AG08396 (cell line): ENCODE measurements at regions not wholly inside any gene's neighbourhood (a gene's known extent, or its start where the extent isn't known, plus 50 kb on each side); places are given as distances from the start of the nearest gene placed in this dataset.
"Not testable (repeated sequence)": the region's sequence is repeated elsewhere in the genome, so short reads cannot be mapped to it uniquely, and the experiment has no call there.

ENCODE experiments used
- DNase-seq: peaks from one replicate; pipeline ENCODE4 v3.0.0; 2012; ENCODE audit warnings: low spot score, mixed read lengths

GRCh38 chrX:129361576-129361975 is 161.7 kb downstream of the SMARCA1 start:
- no peak for DNase-seq

GRCh38 chrX:129360175-129360574 is 163.1 kb downstream of the SMARCA1 start:
- peak; percentile 32 for DNase-seq

DNA sequence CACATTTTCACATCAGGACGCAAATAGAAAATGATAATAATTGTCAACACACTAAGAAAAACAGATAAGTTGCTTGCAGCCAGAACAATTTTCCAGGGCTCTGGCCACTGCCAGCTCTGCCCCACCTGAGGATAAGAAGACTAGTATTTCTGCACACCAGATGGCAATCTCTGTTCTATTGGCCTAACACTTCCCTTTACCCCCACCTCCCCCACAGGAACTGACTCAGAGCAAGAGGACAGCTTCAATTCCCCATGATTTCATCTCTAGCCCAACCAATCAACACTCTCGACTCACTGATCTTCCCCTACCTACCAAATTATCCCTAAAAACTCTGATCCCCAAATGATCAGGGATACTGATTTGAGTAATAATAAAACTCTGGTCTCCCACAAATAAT is 164.0 kb downstream of the SMARCA1 start:
- no peak for DNase-seq

DNA sequence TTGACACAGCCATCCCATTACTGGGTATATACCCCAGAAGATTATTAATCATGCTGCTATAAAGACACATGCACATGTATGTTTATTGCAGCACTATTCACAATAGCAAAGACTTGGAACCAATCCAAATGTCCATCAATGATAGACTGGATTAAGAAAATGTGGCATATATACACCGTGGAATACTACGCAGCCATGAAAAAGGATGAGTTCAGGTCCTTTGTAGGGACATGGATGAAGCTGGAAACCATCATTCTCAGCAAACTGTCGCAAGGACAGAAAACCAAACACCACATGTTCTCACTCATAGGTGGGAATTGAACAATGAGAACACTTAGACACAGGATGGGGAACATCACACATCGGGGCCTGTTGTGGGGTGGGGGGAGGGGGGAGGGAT is 165.9 kb downstream of the SMARCA1 start:
- not testable (repeated sequence) for DNase-seq

DNA sequence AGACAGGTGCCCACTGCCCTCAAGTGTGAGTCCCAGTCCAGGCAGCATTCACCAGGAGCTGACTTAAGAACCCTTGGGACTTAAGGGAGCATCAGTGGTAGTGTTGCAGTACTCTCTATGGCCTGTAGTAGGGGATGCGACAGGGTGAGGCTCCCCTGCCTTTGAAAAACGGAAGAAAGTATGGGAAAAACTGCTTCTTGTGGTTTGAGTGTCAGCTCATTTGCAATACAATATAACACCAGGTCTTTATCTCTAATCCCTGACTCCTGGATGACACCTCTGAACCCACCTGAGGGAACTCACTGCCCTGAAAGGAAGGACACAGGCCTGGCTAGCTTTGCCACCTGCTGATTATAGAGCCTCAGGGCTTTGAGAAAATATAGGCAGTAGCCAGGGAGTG is 176.0 kb downstream of the SMARCA1 start:
- DNase-seq: no peak

- DNase-seq: no peak
Measured at GRCh38 chrX:129346574-129346973, 176.7 kb downstream of the SMARCA1 start.

DNA sequence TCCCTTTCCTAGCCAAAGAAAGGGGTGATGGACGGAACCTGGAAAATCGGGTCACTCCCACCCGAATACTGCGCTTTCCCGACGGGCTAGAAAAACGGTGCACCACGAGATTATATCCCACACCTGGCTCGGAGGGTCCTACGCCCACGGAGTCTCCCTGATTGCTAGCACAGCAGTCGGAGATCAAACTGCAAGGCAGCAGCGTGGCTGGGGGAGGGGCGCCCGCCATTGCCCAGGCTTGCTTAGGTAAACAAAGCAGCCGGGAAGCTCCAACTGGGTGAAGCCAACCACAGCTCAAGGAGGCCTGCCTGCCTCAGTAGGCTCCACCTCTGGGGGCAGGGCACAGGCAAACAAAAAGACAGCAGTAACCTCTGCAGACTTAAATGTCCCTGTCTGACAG is 186.0 kb downstream of the SMARCA1 start:
- not testable (repeated sequence) for DNase-seq

- no peak for DNase-seq
Measured at GRCh38 chrX:129323115-129323514, 200.2 kb downstream of the SMARCA1 start.

DNA sequence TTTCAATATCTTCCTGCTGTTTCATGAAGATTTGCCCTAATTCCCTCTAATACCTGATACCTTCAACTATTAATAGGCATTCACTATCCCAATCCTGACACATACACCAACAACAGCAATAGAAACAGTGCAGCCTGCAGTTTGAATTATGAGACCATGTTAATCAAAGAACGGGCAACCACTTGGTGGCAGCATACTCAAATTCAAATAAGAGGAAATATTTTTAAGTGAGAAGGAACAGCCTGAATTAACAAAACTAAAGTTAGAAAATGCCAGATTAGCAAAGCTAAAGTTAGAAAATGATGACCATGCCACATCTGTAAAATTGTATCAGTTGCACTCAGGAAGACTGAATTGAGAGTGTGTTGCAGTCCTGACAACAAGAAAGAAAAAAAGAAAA is 204.9 kb downstream of the SMARCA1 start:
- DNase-seq: peak; percentile 5

DNA sequence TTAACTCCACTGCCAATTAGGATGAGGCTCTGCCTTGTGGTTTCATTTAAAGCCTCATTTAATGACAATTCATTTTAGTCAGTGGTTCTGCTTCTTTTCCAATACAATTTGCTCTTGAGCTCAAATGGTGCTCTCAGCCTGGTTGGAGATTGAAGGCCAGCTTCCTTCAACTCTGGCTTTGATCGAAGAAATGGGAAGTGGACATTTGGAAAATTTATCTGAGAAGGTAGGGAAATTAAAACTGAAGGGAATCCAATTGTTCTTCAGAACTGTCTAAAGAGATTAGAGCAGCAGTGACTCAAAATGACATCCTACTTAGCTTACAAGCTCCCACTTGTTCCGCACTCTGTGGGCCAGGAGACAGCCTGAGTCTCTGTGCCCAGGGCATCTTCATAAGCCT is 206.8 kb downstream of the SMARCA1 start:
- DNase-seq: no peak

DNA sequence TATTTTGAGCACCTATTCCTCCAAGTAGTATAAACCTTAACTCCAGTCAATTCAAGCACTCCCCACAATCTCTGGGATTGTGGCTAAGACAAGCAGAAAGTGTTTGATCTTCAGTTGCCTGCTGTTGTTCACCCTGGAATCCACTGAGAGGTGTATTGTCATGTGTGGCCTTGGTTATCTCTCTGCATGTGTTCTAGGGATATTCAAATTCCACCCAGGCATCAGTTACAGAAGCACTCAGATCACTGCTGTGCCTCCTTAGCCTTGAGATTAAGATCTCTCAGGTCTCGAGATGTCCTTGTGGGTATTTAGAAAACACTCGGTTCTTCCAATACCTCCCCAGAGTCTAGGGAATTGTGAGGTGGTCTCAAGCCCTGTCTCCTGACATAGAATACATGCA is 213.3 kb downstream of the SMARCA1 start:
- DNase-seq: no peak

DNA sequence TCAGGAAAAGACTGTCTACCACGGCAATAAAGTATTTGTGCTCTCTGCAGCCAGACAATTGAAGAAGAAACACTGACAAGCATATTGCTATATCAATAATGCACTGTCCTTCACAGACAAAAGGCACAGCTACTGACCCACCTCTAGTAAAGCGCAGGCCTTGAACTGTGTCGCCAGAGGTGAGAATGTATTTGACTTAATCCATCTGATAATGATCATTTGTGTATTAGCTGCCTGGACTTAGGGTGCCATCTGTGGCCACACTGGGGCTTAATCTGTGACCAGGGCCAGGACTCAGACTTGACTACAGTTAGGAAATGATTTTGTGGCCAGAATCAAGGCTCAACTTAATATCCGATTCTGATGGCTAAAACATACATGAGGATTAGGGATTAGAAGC is 260.4 kb downstream of the SMARCA1 start:
- DNase-seq: no peak

GRCh38 chrX:129255516-129255915 is 267.8 kb downstream of the SMARCA1 start:
- not testable (repeated sequence) for DNase-seq

DNA sequence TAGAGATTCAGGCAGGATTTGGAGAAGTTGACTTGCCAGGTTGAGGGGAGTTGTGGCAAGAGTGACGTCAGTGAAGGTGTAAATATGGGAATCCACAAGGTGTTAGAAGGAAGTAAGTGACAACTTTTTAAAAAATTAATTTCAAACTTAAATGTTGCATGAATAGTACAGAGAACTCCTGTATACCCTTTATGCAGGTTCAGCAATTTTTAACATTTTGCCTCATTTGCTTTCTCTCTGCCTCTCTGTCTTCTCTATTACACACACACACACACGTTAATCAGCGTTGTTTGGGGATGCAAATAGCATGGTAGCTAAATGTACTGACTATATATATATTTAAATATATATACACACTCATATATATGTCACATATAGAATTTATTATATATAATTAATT is 273.7 kb downstream of the SMARCA1 start:
- no peak for DNase-seq

DNA sequence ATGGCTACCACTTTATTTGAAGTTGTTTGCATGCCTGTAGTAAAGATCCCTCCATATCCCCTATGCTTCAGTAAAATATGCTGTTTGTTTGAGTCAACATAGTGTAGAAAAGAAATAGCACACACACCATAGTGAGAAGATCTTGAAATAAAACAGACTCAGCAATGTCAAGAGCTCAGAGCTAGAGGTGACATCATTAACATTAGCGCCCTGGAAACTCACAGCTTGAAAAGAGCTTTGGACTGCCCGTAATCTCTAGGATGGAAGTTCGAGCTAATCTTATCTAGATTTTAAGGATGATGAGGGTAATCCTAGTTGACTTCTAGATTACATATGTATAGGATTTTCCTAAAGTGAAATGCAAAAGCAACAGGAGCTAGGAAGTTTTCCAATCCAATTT is 275.6 kb downstream of the SMARCA1 start:
- DNase-seq: no peak

DNA sequence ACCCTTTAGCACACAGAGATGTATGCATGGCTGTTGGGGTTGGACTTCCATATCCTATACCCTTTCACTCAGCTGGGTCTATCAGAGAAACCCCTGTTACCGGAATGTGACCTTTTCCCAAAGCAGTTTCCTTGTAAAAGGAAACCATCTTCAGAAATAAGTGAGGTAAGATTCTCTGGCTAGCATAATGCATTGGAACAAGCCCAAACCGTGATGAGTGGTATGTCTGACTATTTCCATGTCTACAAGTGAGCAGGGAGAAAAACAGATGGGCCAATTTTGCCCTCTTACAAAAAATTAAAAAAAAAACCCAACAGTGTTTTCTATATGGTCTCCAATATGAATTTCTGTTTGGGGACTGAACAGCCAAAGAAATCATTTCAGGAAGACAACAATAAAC is 283.9 kb downstream of the SMARCA1 start:
- no peak for DNase-seq

GRCh38 chrX:129238011-129238410 is 285.3 kb downstream of the SMARCA1 start:
- DNase-seq: no peak

GRCh38 chrX:129235903-129236302 is 287.4 kb downstream of the SMARCA1 start:
- no peak for DNase-seq

DNA sequence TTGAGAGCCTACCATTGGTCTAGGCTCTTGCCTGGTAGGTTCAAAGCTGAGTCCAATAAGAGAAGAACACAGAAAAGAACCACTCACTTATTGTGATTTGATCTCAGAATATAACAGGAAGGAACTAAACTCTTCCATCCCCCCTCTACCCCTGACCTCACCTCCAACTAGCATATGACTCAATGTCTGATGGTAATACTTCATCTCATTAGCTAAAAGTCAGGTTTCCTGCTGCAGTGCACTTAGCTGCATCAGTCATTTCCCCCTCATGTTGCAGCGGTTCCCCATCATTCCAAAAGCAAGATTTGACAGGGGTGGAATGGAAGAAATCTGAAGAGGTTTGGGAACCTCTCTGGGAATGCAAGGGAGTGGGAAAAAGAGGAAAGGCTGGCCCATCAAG is 289.5 kb downstream of the SMARCA1 start:
- no peak for DNase-seq

DNA sequence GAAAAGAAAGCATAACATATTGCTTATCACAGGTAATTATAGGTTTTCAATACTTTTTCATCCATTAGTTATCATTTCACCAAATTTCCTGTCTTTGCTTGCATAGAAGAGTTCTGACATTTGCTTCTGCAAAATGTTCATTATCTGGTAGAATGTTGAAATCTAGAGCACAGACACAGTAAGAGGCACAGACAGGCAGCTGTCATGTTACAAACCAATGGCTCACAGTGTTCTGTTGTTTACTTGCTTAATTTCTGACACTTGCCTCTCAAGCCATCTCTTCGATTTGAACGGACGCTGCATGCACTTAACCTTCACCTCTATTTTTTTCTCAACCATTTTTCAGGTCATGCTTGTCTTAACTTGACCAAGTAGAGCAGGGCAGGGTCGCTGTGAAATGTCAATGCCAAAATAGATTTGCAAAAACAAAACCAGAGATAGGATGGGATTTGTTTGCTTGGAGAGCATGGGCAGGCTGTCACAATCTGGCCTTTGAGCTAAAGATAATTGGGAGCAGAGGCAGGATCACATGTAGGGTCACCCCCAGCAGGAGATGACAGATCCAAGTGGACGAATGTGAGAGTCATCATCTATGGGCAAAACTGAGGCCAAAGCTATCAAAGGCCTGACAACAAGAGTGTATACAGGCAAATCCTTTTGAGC is 292.3 kb downstream of the SMARCA1 start:
- DNase-seq: no peak

DNA sequence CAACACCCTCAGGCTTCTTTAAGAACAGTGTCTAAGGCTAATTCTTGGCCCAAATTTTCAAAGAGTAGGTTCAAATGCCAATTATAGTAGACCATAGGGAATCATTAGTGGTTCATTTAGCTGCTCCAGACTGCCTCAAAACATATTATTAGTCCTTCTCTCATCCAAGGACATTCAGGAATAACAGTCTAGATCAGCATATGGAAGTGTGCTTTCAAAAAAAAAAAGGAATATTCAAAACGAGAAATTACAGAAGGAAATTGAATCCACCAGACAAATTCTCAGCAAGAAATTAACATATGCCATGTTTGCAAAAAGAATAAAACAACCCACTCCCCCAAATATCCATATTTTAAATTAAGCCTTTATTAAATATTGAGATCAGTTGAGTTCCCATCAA is 293.1 kb downstream of the SMARCA1 start:
- DNase-seq: no peak

- no peak for DNase-seq
Measured at GRCh38 chrX:129227366-129227765, 295.9 kb downstream of the SMARCA1 start.

GRCh38 chrX:129193357-129193756 is 329.9 kb downstream of the SMARCA1 start:
- no peak for DNase-seq

- DNase-seq: no peak
Measured at GRCh38 chrX:129188231-129188630, 335.1 kb downstream of the SMARCA1 start.

DNA sequence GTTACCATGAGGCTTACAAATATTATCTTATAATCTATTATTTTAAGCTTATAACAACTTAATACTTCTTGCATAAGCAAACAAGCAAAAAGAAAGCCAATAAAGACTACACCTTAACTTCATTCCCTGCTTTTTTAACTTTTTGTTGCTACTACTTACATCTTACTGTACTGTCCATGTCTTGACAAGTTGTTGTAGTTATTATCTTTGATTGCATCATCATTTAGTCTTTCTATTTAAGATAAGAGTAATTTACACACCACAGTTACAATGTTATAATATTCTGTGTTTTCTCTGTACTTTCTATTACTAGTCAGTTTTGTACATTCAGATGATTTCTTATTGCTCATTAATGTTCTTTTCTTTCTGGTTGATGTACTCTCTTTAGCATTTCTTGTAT is 346.6 kb downstream of the SMARCA1 start:
- no peak for DNase-seq
